ENCODE measurements at regions not wholly inside any gene's neighbourhood (a gene's known extent, or its start where the extent isn't known, plus 50 kb on each side); places are given as distances from the start of the nearest gene placed in this dataset.
"Not testable (repeated sequence)": the region's sequence is repeated elsewhere in the genome, so short reads cannot be mapped to it uniquely, and the experiment has no call there.

DNA sequence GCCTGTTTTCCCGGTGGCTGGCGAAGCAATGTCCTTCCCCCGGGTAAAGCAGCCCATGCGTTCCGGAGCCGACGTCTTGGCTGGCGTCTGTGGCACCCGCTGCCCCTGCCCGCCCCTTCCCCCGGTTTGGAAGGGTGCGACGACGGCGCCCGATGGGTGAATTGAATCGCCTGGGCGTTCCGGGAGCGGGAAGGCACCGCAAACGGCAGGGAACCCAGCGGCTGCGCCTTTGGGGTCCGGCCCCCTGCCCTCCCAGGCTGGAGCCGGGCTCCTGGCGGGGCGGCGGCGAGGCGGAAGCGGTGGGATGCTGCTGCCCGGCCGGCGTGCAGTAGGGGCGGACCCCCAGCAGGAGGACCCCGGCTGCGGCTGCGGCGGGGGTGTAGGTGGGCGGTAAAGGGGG, 123.6 kb upstream of the RHOU start:
- not testable (repeated sequence) for DNase-seq

DNA sequence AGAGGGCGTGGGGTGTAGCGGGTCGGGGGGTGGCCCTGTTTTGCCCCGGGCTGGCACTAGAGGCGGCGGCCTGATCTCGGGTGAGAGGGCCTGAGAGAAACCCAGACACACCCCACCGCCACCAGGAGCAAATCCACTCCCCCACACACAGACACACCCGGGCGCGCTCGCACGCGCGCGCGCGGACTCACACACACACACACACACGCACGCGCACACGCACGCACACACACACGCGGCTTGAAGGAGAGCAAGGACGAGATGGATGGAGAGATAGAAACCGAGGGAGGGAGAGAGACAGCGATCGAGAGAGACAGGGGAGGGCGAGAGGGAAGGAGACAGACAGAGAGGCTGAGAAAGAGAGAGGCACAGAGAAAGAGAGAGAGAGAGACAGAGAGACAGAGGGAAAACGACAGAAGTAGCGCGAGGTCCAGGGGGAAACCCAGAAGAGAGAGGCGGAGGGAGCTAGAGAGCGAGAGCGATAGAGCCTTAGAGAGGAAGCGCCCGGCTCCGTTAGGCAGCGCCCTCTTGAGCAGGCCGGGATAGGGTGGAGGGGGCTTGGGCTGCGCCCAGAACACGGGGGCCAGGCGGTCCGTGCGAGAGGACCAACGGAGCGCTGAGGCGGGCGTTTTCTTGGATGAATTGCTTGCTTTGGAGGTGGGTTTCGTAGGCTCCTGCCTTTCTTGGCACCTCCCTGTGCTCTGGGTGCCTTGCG, 113.1 kb upstream of the RHOU start:
- not testable (repeated sequence) for DNase-seq

DNA sequence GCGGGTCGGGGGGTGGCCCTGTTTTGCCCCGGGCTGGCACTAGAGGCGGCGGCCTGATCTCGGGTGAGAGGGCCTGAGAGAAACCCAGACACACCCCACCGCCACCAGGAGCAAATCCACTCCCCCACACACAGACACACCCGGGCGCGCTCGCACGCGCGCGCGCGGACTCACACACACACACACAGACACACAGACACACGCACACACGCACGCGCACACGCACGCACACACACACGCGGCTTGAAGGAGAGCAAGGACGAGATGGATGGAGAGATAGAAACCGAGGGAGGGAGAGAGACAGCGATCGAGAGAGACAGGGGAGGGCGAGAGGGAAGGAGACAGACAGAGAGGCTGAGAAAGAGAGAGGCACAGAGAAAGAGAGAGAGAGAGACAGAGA, 108.8 kb upstream of the RHOU start:
- not testable (repeated sequence) for DNase-seq

DNA sequence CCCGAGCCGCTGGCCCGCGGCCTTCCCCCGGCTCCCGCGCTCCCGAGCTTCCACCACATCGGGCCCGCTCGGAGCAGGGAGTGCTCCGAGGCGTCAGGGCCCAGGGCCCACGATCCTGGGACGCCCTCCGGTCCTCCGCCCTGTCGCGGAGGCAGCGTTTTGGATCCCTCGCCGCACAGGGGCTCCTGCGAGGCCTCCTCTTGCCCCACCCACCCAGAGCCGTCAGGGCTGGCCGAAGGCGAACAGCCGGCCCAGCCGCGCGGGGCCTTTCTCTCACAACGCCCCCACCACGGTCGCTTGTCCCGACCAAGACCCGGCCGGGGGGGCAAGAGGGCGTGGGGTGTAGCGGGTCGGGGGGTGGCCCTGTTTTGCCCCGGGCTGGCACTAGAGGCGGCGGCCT, 102.4 kb upstream of the RHOU start:
- DNase-seq = not testable (repeated sequence)

DNA sequence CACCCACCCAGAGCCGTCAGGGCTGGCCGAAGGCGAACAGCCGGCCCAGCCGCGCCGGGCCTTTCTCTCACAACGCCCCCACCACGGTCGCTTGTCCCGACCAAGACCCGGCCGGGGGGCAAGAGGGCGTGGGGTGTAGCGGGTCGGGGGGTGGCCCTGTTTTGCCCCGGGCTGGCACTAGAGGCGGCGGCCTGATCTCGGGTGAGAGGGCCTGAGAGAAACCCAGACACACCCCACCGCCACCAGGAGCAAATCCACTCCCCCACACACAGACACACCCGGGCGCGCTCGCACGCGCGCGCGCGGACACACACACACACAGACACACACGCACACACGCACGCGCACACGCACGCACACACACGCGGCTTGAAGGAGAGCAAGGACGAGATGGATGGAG, 100.0 kb upstream of the RHOU start:
- DNase-seq = peak in 3 of 5 donors; percentile 26 to 80 (median 52)

DNA sequence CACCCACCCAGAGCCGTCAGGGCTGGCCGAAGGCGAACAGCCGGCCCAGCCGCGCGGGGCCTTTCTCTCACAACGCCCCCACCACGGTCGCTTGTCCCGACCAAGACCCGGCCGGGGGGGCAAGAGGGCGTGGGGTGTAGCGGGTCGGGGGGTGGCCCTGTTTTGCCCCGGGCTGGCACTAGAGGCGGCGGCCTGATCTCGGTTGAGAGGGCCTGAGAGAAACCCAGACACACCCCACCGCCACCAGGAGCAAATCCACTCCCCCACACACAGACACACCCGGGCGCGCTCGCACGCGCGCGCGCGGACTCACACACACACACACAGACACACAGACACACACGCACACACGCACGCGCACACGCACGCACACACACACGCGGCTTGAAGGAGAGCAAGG, 97.8 kb upstream of the RHOU start:
- DNase-seq = not testable (repeated sequence)

DNA sequence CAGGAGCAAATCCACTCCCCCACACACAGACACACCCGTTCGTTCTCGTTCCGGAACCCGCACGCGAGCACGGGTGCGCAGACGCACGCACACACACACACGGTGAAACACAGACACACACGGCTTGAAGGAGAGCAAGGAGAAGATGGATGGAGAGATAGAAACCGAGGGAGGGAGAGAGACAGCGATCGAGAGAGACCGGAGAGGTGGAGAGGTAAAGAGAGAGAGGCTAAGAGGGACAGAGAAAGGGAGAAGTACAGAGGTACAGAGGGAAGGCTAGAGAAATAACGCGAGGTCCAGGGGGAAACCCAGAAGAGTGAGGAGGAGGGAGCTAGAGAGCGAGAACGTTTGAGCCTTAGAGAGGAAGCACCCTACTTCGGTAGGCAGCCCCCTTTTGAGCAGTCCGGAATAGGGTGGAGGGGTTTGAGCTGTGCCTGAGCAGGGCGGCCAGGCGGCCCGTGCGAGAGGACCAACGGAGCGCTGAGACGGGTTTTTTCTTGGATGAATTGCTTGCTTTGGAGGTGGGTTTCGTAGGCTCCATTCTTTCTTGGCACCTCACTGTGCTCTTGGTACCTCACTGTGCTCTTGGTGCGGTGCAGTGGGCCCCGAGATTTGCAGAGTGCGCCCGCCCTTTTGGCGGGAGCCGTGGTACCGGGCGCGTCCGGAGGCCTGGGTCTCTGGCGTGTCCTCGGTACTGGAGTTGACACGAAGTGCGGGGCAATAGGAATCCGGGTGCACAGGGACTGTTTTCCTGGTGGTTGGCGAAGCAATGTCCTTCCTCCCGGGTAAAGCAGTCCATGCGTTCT, 88.4 kb upstream of the RHOU start:
- DNase-seq = peak in 3 of 5 donors; percentile 9 to 64 (median 16)

DNA sequence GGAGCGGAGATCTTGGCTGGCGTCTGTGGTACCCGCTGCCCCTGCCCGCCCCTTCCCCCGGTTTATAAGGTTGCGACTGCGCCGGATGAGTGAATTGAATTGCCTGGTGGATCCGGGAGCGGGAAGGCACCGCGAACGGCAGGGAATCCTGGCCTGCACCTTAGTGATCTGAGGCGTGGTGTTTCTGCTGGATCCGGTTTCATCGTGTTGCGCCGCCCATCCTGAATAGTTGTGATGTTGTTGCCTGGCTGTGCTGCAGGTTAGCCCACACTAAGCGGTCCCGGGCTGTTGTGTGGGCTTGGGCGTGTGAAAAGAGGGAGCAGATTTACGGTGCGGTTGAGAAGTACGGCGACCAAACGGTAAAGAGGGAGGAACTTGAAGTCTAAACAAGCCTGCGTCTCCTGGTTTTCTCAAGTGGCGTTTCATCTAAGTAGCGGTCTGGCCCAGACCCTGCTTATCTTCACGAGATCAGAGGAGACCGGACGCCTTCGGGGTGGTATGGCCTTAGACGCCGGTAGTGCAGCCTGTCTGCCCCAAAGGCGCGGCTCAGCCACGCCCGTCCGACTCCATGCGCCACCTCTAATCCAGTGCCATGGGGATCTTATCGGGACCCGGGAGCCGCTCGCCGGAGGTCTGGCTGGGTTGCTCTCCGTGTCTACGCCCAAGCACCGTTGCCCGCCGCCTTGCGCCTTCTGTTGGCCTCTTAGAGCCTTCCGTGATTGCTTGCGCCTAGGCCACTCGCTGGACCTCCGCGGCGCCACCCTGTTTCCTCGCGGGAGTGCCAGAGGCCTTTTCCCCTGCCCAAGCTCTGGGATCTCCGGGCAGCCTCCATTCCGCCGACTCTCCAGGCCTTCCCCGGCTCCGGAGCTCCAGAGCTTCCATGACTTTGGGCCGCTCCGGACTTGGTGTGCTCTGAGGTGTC, 87.5 kb upstream of the RHOU start:
- peak in 3 of 5 donors; percentile 3 to 35 (median 7) for DNase-seq

DNA sequence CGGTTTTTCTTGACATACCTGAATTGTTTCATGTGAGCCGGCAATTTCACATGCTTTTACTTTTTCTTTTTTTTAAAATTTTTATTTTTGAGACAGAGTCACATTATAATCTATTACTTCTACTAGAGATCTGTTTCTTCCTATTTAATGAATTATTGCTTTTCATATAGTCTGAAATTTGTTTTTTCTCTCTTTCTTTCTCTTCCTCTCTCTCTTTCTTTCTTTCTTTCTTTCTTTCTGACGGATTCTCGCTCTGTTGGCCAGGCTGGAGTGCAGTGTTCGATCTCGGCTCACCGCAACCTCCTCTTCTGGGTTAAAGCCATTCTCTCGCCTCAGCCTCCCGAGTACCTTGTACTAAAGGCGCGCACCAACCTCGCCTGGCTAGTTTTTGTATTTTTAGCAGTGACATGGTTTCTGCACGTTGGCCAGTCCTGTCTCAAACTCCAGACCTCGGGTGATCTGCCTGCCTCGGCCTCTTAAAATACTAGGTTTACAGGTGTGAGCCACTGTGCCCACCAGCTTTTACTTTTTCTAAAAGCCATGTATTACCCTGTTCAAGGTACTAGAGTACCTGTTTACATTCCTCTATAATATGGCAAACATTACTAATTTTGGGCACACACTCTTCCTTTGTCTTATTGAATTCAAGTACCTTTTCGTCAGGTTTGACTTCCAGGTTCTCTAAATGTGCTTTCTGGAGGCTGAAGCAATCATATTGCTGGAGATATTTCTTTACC, 86.5 kb upstream of the RHOU start:
- no peak for DNase-seq

DNA sequence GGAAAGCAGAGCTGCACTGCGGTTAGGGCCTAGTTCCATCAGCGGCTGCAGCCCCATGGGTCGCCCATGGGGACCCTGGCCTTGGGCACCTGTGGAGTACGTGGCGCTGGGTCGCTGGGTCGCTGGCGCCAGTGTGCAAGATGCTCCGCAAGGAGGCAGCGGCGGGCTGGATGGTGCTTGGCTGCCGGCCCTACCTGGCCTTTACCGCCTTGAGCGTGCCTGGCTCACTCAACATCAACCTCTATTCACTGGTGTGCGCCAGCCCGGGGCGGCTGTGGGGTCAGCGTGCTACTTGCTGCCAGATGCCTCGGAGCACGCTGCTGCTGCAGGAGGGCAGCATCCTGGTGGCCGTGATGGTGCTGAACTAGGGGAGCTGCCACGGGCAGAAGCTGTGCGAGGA, 85.1 kb upstream of the RHOU start:
- no peak for DNase-seq

DNA sequence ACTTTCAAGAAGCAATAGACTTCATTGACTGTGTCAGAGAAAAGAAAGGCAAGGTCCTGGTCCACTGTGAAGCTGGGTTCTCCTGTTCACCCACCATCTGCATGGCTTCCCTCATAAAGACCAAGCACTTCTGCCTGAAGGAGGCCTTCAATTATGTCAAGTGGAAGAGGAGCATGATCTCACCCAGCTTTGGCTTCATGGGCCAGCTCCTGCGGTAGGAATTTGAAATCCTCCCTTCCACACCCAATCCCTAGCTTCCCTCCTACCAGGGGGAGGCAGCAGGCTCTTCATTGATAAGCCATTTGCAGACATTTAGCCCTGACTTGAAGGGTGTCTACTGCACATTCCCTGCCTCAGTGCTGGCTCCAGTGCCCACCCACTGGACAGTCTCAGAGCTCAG, 84.3 kb upstream of the RHOU start:
- no peak for DNase-seq

DNA sequence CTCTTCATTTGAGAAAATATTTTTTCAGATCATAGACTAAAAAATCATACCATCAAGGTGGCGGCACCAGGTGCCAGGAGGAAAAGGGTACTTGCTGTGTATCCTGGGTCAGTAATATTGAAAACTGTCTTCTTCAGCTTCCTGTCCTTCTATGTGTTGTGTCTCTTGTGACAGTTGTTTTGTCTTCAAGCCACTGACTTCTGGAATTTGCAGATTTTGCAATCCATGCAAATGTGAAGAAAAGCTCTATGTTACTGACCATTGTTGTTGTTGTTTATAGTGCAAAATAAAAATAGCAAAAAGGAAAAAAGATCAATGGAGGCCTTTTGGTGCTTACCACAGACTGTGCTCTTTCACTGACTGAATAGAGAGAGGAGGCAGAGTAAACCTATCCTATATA, 83.2 kb upstream of the RHOU start:
- no peak for DNase-seq

DNA sequence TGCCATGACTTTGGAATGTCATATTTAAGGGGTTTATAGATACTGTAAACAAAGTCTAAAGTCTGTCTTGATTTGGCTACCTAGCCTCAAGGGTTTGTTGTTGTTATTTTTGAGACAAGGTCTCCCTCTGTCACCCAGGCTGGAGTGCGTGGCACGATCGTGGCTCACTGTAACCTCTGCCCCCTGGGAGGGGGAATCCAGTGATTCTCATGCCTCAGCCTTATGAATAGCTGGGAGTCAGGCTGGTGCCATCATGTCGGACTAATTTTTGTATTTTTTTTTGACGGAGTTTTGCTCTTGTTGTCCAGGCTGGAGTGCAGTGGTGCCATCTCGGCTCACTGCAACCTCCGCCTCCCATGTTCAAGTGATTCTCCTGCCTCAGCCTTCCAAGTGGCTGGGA, 82.2 kb upstream of the RHOU start:
- DNase-seq = not testable (repeated sequence)

DNA sequence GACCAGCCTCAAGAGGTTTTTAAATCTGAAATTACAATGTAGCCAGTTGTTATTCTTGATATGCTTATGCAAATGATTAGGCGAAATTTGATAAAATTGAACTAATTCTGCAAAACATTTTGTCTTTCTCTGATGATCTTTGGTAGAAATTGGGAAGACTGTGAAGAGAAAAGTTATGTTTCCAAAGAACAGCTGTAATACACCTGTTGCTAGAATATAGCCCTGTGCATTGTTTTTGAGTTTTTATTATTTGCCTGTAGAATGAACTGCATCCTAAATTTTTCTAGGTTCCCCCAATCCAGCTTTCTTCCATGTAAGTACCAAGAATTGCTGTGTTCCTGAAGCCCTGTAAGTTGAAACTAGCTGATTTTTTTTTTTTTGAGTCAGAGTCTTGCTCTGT, 81.5 kb upstream of the RHOU start:
- DNase-seq = no peak

DNA sequence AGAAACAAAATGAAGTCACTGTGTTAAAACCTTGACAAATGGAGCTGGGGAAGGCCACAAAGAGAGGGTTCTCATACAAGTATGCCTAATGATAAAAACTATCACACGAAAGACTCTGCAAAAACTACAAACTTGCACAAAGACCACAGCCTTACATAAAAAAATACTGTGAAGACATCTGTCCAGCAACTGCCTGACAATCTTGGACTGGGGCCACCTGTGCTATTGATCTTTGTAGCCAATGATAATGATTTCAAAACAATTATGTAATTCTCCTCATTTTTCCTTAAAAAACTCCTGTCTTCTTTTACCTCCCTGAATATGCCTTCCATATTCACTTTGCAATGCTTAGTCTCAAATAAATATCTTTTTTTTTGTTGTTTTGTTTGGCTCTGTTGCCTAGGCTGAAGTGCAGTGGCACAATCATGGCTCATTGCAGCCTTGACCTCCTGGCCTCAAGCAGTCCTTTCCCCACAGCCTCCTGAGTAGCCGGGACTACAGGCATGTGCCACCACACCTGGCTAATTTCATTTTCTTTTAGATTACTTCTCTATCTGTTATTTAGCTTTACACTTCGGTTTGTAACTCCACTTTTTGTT, 79.4 kb upstream of the RHOU start:
- DNase-seq = no peak

DNA sequence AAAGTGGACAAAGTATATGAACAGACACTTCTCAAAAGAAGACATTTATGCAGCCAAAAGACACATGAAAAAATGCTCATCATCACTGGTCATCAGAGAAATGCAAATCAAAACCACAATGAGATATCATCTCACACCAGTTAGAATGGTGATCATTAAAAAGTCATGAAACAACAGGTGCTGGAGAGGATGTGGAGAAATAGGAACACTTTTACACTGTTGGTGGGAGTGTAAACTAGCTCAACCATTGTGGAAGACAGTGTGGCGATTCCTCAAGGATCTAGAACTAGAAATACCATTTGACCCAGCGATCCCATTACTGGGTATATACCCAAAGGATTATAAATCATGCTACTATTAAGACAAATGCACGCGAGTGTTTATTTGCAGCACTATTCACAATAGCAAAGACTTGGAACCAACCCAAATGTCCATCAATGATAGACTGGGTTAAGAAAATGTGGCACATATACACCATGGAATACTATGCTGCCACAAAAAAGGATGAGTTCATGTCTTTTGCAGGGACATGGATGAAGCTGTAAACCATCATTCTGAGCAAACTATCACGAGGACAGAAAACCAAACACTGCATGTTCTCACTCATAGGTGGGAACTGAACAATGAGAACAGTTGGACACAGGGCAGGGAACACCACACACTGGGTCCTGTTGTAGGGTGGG, 73.1 kb upstream of the RHOU start:
- not testable (repeated sequence) for DNase-seq

DNA sequence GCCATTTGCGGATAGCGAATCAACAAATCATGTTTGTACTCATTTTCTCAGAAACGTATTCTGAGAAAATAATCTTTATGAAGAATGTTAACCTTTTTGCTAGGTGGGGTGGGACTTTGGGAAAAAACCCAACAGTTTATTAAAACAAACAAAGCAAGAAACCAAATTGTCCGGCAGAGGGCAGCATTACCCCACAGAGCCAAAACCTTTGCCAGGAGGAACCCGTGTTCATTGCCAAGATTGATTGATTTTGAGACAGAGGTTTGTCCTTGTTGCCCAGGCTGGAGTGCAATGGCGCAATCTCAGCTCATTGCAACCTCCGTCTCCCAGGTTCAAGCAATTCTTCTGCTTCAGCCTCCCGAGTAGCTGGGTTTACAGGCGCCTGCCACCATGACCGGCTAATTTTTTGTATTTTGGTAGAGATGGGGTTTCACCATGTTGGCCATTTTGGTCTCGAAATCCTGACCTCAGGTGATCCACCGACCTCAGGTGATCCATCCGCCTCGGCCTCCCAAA, 70.8 kb upstream of the RHOU start:
- peak; percentile 42 to 80 (median 57) for DNase-seq

DNA sequence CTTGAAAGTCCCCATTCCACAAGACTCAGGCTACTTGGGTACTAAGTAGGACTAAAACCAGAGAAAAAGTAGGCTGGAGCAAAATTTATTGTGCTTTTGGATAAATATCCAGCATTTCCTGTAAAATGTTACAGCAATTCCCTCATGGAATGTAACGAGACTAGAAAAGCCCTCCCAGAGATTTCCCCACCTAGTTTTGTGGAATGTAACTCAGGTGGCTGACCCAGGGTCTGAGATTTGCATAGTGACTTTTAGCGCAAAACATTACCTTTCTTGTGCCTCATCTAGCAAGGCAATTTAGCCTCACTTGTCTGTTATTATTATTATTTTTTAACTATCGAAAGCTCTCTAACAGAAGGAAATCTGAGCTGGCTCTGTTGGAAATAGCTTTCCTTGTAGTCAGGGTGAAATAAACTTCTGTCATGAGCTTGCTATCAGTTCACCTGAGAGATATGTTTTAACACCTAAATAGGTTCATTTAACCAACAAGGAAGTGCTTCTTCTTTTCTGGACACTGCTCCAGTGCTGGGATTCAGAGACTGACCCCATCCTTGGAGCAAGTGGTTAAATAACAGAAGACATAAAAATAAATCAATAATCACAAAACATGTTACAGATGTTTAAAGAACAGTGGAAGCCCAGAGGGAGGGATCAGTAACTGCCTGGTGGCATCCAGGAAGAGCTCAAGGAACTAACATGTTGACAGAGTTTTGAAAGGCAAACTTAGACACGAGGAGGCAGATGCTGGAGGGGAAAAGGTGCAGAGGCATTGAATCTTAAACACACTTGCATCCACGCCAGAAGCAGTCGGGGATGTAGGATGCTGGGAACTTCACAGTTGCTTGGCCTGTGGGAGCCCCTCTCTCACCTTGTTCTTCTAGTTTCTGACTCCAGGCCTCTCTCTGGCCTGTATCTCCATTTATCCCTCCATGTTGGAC, 68.3 kb upstream of the RHOU start:
- no peak for DNase-seq

DNA sequence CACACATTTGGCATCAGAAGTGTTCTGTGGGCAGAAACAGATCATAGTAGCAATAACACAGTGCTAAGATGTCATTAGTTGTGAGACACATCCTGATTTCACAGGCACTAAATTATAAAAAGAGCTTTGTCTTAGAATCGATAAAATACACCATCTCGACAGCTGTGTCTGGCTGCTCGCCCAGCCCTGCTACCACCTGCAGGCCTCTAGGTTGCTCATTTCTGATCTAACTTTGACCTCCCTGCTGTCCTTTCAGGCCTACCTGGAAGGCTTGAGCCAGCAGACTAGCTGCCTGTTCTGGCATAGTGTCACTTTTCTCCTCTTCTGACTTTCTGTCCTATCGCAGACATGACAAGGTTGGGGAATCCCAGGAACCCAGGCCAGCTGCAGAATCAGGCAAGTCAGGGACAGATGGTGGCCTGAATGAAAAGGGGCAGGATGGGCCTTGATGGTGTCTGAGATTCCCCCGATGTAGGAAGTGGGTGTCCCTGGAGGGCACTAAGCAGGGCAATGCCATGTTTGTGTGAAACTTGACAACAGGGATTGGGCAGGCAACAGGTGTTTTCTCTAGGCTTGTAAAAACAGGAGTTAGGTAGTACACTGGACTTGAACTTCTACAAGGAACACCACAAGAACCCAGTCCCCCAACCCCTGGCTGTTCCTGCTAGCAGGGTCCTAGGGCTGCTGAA, 66.6 kb upstream of the RHOU start:
- DNase-seq = no peak
